ENCODE measurements at regions not wholly inside any gene's neighbourhood (a gene's known extent, or its start where the extent isn't known, plus 50 kb on each side); places are given as distances from the start of the nearest gene placed in this dataset.

- TF ChIP-seq EZH2phosphoT487 (IDR thresholded peaks at IDR 0.05; ENCODE audit: insufficient read depth, low read depth) (no peak), EZH2 (IDR thresholded peaks at IDR 0.05; ENCODE audit: insufficient read depth, poor library complexity, severe bottlenecking) (no peak)
These were observed 1468.0 kb downstream of the C4orf33 start for GRCh38 chr4:130563889-130564418.

All from GM23248 (cell line).